Calu3 (cell line): ENCODE measurements at regions not wholly inside any gene's neighbourhood (a gene's known extent, or its start where the extent isn't known, plus 50 kb on each side); places are given as distances from the start of the nearest gene placed in this dataset.

Experiments used
- BruUV-seq: library from RNA; stranded (reverse); fragments of 400-500 nt; replicated peaks from 2 replicates; lab custom pipeline; 2021; lab: Mats Ljungman, UMichigan
- CTCF ChIA-PET: fragments of 300-600 bp; sonication (Branson Sonifier 250); formaldehyde crosslinking; loops from one replicate; lab custom pipeline; 2022; ENCODE audit warnings: antibody characterized with exemption; lab: Charles Lee
- DNase-seq: peaks from one replicate; pipeline ENCODE4 v3.0.0; 2022
- H3K27ac Mint-ChIP-seq: one replicate; pipeline ENCODE4 v1.8.0; 2022; ENCODE audit warnings: mixed read lengths; ENCODE audit not compliant: unreplicated experiment
- H3K27me3 Mint-ChIP-seq: one replicate; pipeline ENCODE4 v1.8.0; 2022; ENCODE audit warnings: mixed read lengths; ENCODE audit not compliant: unreplicated experiment
- H3K36me3 Mint-ChIP-seq: one replicate; pipeline ENCODE4 v1.8.0; 2022; ENCODE audit warnings: mild to moderate bottlenecking, moderate library complexity, mixed read lengths; ENCODE audit not compliant: insufficient read depth, unreplicated experiment
- H3K4me1 Mint-ChIP-seq: one replicate; pipeline ENCODE4 v1.8.0; 2022; ENCODE audit warnings: mild to moderate bottlenecking, low read depth, mixed read lengths; ENCODE audit not compliant: unreplicated experiment
- H3K4me3 Mint-ChIP-seq: one replicate; pipeline ENCODE4 v1.8.0; 2022; ENCODE audit warnings: mild to moderate bottlenecking, low read depth, moderate library complexity, mixed read lengths; ENCODE audit not compliant: unreplicated experiment
- H3K9me3 Mint-ChIP-seq: one replicate; pipeline ENCODE4 v1.8.0; 2022; ENCODE audit warnings: low read depth, mixed read lengths; ENCODE audit not compliant: unreplicated experiment
- intact Hi-C: fragments of 100-400 bp; cut with micrococcal nuclease; formaldehyde crosslinking; loops from one replicate; pipeline ENCODE4 v1.10.0; 2022; ENCODE audit not compliant: unreplicated experiment
- TF ChIP-seq, protein P1 (sequence below): fragments of 200-600 bp; IDR thresholded peaks from one replicate; pipeline ENCODE4 v1.8.0; 2022; ENCODE audit warnings: antibody characterized with exemption; ENCODE audit not compliant: unreplicated experiment

- intact Hi-C loops, result loop anchor here (5.0 kb wide), 1 partner anchor 194 kb away; no protein-coding TSS in a partner anchor
- Mint-ChIP-seq H3K36me3 (no peaks in the 10 kb centered on the region), H3K4me1 (no peaks in the 10 kb centered on the region), H3K27ac (no peak overlapping the region), H3K9me3 (no peaks in the 10 kb centered on the region), H3K4me3 (no peak overlapping the region), H3K27me3 (no peaks in the 10 kb centered on the region)
- BruUV-seq, result no TSS peak
- no peak for DNase-seq
- TF ChIP-seq, protein P1, sequence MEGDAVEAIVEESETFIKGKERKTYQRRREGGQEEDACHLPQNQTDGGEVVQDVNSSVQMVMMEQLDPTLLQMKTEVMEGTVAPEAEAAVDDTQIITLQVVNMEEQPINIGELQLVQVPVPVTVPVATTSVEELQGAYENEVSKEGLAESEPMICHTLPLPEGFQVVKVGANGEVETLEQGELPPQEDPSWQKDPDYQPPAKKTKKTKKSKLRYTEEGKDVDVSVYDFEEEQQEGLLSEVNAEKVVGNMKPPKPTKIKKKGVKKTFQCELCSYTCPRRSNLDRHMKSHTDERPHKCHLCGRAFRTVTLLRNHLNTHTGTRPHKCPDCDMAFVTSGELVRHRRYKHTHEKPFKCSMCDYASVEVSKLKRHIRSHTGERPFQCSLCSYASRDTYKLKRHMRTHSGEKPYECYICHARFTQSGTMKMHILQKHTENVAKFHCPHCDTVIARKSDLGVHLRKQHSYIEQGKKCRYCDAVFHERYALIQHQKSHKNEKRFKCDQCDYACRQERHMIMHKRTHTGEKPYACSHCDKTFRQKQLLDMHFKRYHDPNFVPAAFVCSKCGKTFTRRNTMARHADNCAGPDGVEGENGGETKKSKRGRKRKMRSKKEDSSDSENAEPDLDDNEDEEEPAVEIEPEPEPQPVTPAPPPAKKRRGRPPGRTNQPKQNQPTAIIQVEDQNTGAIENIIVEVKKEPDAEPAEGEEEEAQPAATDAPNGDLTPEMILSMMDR, result peak; percentile 9
- CTCF ChIA-PET, result no interaction called here
Observed at GRCh38 chr1:194103101-194103500, 916.7 kb upstream of the B3GALT2 start.

- Mint-ChIP-seq H3K27me3 (no peaks in the 10 kb centered on the region), H3K36me3 (no peaks in the 10 kb centered on the region), H3K4me3 (no peak overlapping the region), H3K4me1 (no peaks in the 10 kb centered on the region), H3K27ac (no peak overlapping the region), H3K9me3 (no peaks in the 10 kb centered on the region)
- no peak for DNase-seq
- TF ChIP-seq, protein P1, result peak; percentile 7
- CTCF ChIA-PET, result interaction anchor here (0.6 kb wide), 1 partner anchor 378 kb away, joined by 5 read pairs; no protein-coding TSS in a partner anchor
- BruUV-seq, result no TSS peak
- intact Hi-C loops, result loop anchor here (5.0 kb wide), 1 partner anchor 195 kb away; no protein-coding TSS in a partner anchor
Observed at GRCh38 chr1:194102607-194103006, 916.2 kb upstream of the B3GALT2 start.

DNA sequence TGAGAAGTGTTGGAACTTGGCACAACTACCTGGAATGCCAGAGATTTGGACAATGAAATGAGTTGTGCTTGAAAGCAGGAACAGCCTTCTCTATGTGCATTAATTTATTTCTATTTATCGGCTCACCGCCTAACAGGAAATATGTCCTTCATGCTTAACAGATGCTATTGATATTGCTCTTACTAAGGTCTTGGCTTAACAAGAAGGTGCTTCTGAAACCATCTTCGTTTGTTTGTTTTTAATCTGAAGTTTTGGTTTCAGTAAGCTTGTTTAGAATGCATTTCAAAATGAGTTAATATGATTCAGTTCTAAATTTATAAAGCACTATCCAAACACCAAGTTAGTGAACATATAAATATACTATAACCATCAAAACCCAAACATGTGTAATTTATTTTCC lies 898.3 kb upstream of the B3GALT2 start:
- H3K4me3 Mint-ChIP-seq, result no peak overlapping the region
- no peaks in the 10 kb centered on the region for H3K9me3 Mint-ChIP-seq
- intact Hi-C loops, result no loop called here
- H3K4me1 Mint-ChIP-seq, result no peaks in the 10 kb centered on the region
- CTCF ChIA-PET, result no interaction called here
- BruUV-seq, result no TSS peak
- no peak overlapping the region for H3K27ac Mint-ChIP-seq
- H3K36me3 Mint-ChIP-seq, result no peaks in the 10 kb centered on the region
- H3K27me3 Mint-ChIP-seq, result no peaks in the 10 kb centered on the region
- TF ChIP-seq, protein P1, result no peak
- DNase-seq, result no peak

GRCh38 chr1:194081444-194081843 lies 895.0 kb upstream of the B3GALT2 start:
- CTCF ChIA-PET, result no interaction called here
- H3K27me3 Mint-ChIP-seq, result no peaks in the 10 kb centered on the region
- H3K4me1 Mint-ChIP-seq, result no peaks in the 10 kb centered on the region
- intact Hi-C loops, result no loop called here
- no peak overlapping the region for H3K27ac Mint-ChIP-seq
- no peak overlapping the region for H3K4me3 Mint-ChIP-seq
- TF ChIP-seq, protein P1, result no peak
- no TSS peak for BruUV-seq
- no peaks in the 10 kb centered on the region for H3K36me3 Mint-ChIP-seq
- no peaks in the 10 kb centered on the region for H3K9me3 Mint-ChIP-seq
- DNase-seq, result no peak
